Activated CD4-positive, alpha-beta T cell treated with anti-CD3 and anti-CD28 coated beads, Interleukin-2, Interleukin-6, amounts not matched to agents 100 ng/mL and 50 ng/mL, durations not matched to agents 16 hours and 8 hours (primary cell): ENCODE measurements at regions not wholly inside any gene's neighbourhood (a gene's known extent, or its start where the extent isn't known, plus 50 kb on each side); places are given as distances from the start of the nearest gene placed in this dataset.

Experiments used
- DNase-seq: peaks from one replicate; pipeline ENCODE4 v3.0.0-alpha.2; 2020

DNA sequence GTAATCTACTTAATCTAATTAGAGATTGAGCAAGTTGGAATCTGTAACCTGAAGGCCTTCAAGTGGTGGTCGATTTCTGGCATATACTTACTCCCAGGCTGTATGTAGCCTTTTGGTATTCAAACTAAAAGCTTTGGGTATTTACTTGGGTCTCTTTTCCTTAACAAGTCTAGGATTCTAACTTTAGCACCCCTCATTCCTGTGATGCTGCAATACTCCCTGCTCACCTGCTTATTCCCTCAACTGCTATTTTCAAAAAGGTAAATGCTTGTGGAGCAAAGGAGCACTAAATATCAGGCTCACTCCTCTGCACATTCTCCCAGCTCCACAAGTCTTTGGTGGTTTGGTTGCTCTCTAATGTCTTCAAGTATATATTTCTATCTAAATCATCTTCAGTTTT, 68.0 kb upstream of the CYYR1 start:
- no peak for DNase-seq

DNA sequence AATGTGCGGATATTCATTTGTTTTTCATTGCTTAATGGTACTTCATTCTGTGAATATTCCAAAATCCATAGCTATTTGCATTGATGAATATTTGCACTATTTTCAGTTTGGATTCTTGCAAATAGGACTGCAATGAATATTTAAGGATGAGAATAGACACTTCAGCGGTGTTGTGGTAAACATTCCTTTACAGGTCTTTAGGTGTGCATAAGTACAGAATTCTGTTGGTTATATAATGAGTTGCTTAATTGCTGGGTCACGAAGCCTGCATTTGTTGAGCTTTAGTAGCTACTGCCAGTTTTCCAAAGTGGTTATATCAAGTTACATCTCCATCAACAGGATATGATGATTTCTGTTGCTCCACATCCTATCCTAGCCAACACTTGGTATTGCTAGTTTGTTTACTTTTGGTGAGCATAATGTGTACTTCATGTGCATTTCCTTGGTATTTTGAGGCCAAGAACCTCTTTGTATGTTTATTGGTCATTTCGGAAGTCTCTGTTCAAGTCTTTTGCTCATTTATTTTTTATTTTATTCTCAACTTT, 64.2 kb upstream of the CYYR1 start:
- no peak for DNase-seq

DNA sequence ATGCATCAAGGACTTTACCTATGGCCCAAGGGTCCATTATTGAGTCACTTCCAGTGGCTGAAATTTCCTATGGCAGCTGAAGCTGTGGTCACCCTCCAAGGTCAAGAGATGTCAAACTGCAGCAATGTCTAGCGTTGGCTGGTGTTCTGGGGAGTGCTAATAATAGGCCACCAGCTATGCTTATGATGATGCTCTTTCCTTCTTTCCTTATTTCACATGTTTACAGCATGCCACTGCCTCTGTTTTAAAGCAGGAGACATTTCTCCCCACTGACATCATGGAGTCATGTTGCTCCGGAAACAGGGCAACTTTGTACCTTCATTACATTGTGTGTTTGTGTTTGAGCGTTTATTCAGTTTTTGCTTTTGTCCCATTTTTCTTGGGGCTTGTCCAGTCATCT, 62.6 kb upstream of the CYYR1 start:
- DNase-seq: no peak

DNA sequence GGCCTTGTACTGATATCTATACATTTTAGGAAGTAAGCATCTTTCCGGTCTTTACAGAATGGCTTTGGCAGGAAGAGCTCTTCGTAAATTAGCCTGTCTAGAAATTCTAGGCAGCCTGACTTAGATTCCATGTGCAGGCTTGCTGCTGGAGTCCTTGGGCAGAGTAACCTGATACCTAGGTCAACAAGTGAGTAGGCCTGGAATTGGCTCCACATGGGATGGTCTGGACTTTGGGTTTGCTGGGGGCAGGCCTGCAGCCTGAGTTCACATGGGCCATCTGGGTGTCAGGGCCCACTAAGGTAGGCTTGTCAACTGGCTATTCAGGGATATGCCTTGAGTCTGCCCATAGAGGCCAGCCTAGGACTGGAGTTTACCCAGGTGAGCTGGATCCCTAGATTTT, 59.6 kb upstream of the CYYR1 start:
- DNase-seq: no peak

DNA sequence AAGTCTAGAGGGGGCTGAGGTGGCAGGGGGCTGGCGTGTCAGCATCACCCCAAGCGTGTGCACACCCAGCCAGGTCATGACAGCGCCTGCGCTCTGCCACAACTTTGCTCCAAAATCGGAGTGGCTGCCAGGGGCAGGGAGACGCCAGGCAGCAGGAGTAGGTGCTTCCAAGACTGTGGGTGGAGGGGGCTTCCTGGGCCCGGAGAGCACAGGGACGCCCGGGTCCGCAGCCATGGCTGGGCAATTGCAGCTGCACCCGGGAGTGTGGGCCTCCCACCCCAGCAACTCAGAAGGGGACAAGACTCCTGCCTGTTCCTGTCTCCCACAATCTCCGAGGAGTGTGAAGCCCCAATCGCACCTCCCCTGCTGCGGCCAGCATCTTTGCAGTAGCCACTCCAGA, 53.1 kb upstream of the CYYR1 start:
- no peak for DNase-seq

DNA sequence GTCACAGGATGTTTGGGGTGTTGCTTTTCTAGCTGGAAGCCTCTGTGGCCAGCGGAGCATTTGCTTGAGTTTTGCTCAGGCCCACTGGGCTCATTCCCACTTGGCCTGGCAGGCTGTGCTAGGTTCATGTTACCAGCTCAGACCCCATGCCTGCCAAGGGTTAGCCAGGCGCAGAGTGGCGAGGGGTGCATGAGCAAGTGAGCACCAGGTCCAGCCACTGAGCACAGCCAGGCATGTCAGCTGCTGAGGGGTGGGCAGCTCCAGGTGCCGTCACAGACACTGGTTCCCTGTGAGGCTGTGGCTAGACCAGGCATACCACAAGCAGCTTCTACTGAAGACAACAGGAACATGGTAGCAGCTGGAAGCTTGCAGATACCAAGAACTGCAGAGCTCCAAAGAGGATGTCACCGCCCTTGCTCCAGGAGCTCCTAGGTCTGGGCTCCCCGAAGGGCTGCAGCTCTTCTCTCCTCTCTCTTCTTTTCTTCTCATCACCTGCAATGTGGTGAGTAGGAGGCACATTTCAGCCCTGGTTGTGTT, 52.0 kb upstream of the CYYR1 start:
- DNase-seq: no peak
